NCI-H774 (cell line): ENCODE measurements at regions not wholly inside any gene's neighbourhood (a gene's known extent, or its start where the extent isn't known, plus 50 kb on each side); places are given as distances from the start of the nearest gene placed in this dataset.
"Not testable (repeated sequence)": the region's sequence is repeated elsewhere in the genome, so short reads cannot be mapped to it uniquely, and the experiment has no call there.

ENCODE experiments used
- DNase-seq: peaks from one replicate; lab custom pipeline; 2025; lab: John Stamatoyannopoulos, UW

- no peak for DNase-seq
Observed at GRCh38 chr2:65913813-65914212, 481.4 kb upstream of the SPRED2 start.

GRCh38 chr2:65901756-65902155, 469.4 kb upstream of the SPRED2 start:
- no peak for DNase-seq

- no peak for DNase-seq
Observed at GRCh38 chr2:65896446-65896845, 464.0 kb upstream of the SPRED2 start.

DNA sequence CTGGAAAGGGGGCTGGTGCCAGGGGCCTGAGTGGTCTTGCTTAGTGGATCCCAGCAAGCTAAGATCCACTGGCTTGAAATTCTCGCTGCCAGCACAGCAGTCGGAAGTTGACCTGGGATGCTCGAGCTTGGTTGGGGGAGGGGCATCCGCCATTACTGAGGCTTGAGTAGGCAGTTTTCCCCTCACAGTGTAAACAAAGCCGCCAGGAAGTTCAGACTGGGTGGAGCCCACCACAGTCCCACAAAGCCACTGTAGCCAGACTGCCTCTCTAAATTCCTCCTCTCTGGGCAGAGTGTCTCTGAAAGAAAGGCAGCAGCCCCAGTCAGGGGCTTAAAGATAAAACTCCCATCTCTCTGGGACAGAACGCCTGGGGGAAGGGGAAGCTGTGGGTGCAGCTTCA, 457.7 kb upstream of the SPRED2 start:
- not testable (repeated sequence) for DNase-seq

GRCh38 chr2:65885266-65885665, 452.9 kb upstream of the SPRED2 start:
- no peak for DNase-seq

GRCh38 chr2:65881592-65881991, 449.2 kb upstream of the SPRED2 start:
- DNase-seq, result no peak

GRCh38 chr2:65880436-65880835, 448.0 kb upstream of the SPRED2 start:
- DNase-seq, result no peak

- DNase-seq, result no peak
Observed at GRCh38 chr2:65878011-65878340, 445.6 kb upstream of the SPRED2 start.

DNA sequence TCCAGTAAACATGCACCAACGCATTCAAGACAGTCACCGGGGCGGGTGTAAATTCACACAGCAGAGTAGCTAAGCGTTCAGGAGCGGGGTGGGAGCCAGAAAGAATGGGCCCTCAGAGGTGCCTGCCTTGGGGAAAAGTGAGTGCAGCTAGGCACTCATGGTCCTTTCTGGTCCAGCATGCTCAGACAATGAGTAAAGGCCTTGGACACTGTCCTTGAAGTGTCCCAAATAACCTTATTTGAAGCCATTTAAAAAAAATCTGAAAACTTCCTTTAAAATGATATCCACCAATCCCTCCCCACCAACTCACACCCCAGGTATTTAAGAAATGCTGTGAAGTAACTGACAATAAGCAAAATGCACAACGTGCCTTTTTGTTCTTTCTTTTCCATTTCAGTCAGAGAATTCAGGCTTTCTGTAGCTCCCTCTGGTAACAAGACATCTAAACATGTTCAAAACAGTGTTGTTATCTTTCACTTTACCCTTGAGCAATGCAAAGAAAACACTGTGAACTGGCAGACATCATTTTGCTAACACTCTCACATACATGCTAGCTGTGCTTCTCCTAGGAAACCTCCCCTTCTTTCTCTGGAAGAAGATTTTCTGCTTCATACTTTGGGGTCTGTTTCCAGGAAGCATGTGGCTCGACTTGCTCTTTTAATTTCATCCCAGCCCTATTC, 445.1 kb upstream of the SPRED2 start:
- DNase-seq, result no peak

GRCh38 chr2:65876114-65876513, 443.7 kb upstream of the SPRED2 start:
- no peak for DNase-seq

DNA sequence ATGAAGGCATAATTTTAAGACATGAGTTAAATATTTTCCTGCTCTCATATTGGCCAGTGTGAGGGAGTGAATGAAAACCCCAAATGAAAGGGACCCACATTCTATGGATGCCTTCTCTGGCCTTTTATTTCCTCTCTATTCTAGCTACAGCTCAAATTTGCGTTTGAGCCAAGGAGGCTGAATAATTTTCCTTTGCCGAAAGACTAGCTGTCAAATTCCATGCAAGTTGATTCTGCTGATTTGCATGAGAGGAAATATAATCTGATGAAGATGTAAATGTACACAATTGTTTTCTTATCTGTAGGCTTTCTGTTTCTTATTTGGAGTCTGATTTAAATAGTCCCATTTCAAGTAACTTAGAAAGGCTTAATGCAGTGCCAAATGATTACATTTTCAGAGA, 438.4 kb upstream of the SPRED2 start:
- DNase-seq, result no peak

DNA sequence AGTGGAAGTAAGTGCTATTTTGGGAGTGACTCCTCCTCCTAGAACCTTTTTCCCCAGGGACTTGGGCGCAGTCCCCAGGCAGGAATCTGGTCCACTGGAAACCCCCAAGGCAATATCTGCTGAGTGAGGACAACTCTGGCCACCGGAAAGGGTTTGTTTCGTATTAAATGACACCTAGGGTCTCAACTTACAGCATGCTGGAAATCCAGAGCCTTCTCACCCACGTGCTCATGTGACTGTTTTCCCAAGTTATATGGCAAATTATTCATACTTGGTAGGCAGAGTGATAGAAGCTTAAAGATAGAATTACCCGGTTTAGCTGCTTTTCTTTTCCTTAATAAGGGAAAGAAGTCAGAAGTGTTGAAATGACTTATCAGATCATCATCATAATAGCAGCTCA, 436.9 kb upstream of the SPRED2 start:
- no peak for DNase-seq

DNA sequence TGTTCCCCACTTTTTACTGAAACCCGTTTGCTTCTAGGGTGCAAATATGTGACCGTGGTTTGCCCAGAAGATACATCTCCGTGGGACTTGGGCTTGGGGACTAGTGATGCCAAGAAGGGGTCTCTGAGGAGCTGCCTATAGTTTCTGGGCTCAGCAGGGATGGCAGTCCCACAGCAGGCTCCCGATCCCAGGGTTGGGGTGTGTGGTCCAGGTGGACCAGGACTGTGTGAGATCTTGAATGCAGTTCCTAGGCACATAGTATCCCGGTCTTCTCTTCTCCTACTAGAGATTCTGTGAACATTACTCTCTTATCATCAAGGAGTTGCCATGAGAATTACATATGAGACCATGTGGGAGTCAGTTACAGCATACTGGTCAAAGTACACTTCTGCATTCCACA, 435.8 kb upstream of the SPRED2 start:
- no peak for DNase-seq

GRCh38 chr2:65867446-65867845, 435.0 kb upstream of the SPRED2 start:
- DNase-seq, result no peak

- no peak for DNase-seq
Observed at GRCh38 chr2:65866148-65866547, 433.7 kb upstream of the SPRED2 start.

DNA sequence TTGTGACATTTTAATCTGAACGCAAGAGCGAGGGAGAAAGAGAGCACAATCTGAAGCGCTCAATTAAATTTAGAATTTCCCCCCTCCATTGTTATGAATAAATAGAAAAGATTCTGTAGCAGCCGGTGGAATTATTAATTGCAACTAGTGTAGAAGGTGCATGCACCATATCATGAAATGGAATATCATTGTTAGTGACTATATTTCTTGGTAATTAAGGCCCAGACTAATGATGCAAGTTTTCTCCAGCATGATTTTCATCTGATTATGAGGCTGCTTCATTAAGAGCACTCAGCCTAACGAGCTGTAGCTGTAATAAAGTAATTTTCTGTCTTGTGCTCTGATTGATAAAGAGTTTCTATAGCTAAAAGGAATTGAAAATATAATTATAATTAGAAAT, 432.2 kb upstream of the SPRED2 start:
- no peak for DNase-seq

GRCh38 chr2:65863713-65864112, 431.3 kb upstream of the SPRED2 start:
- no peak for DNase-seq

DNA sequence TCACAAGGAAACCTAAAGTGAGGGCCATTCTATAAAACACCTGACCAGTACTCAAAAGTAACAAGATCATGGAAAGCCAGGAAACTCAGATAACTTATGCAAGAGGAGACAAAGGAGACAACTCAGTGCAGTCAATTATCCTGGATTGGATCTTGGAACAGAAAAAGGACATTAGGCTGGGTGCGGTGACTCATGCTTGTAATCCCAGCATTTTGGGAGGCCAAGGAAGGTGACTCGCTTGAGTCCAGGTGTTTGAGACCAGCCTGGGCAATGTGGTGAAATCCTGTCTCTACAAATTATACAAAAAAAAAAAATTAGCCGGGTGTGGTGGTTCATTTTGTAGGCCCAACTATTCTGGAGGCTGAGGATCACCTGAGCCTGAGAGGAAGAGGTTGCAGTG, 424.5 kb upstream of the SPRED2 start:
- no peak for DNase-seq

DNA sequence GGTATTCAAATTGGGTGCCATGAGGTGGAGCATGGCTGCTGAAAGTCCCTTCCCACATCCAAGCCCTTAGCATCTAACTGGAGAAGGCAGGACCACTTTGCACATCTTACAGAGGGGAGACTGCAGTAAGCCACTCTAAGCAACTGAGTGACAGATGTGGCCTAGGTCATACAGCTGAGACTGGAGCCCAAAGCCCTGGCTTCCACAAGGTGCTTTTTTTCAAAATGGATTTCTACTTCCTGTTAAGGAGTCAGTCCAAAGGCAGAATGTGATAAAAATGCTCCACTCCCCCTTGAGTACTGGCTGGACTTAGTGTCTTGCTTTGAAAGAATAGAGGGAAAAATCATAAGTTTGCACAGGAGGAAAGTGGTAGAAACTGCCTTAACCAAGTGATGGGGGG, 424.0 kb upstream of the SPRED2 start:
- DNase-seq, result no peak

DNA sequence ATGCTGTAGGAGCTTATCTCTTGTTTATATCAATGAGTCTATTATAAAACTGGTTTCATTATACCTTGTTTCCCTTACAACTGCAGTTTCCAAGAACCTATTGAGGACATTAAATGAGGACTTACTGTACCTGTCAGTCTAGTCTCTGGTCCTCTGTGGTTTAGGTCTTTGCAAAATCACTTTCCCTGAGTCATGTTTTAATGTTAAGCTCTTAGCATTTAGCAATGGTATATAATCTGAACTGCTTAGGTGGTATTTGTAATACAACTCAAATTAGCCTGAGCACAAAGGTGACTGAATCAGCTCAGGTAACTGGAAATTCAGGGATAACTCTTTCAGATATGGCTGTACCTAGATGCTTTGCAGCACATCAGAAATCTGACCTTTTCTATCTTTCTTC, 418.3 kb upstream of the SPRED2 start:
- DNase-seq, result no peak

DNA sequence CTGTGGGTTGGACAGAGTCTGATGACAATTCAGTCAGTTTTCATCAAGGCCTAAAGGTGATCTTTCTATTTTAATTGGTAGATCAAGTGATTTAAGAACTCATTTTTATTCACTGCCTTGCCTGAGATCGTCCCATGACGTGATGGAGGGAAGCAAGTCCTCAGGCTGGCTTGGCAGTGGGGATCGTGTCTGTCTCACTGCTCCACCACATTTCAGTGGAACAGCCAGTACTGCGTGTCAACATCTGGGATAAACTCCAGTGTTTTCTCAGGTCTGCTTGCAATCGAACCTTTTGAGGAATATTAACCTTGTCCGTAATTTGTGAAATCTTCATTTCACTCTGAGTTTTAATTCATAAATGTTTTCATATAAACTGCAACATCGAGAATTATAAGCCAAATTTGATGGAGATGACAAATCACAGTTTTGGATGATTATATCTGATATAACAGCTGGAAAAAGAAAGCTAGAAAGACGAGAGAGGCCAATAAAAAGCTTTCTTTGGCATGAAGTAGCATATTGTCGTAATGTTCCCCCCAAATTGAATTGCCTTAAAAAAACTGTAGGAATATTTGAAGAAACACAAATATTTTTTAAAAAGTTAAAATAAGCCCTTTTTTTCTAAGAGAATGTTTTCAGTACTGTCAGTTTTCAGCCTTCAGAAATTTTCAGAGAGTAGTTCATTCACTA, 414.7 kb upstream of the SPRED2 start:
- DNase-seq, result no peak

DNA sequence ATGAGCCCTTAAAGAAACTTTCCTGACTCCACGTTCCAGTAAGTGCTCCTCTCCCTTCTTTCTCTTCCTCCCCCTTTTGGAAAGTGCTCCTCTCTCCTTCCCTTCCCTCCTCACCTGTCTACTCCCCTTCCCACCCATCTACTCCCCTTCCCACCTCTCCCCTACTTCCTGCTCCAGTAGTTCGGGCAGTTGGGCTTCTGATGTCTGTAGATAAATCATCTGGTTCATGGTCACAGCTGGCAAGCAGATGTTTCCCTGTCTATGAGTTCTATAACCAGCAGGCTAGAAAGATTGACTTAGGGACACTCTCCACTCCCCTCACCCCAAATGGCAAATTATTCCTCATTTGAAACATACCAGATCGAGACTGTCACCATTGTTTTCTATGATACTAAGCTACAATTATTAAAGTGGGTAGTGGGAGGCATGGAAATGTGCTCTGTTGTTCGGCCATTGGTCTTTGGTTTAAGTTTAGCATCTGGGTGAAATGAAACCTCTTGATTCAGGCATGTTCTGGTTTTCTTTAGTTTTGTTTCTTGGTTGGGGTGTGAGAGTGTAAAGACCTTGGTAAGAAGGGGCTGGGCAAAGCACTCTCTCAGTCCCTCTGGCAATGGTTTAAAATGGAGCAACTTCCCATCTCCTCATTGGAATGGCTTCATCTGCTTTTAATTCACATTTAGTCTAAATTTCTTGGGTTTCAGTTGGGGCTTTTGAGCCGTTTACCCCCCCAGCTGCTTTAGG, 413.2 kb upstream of the SPRED2 start:
- DNase-seq, result no peak

DNA sequence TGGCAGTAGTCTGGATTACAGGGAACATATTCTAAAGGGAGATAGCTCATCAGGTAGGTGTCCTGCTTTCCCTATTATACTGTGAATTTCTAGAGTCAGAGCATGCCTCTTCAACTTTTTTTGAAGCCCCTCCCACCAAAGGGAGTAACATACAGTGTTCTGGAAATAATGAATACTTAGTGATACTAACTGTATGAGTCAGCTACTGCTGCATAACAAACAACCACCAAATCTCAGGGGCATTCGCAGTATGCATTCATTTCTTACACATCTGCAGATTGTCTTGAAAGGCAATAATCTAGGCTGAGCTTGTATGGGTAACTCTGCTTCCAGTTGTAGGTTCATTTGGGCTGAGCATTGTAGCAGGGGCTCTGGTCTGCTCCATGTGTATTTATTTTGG, 409.7 kb upstream of the SPRED2 start:
- no peak for DNase-seq
